GF-D8 (cell line): ENCODE measurements at regions not wholly inside any gene's neighbourhood (a gene's known extent, or its start where the extent isn't known, plus 50 kb on each side); places are given as distances from the start of the nearest gene placed in this dataset.
"Not testable (repeated sequence)": the region's sequence is repeated elsewhere in the genome, so short reads cannot be mapped to it uniquely, and the experiment has no call there.

Experiments used
- DNase-seq: peaks from one replicate; lab custom pipeline; 2025; lab: John Stamatoyannopoulos, UW

DNA sequence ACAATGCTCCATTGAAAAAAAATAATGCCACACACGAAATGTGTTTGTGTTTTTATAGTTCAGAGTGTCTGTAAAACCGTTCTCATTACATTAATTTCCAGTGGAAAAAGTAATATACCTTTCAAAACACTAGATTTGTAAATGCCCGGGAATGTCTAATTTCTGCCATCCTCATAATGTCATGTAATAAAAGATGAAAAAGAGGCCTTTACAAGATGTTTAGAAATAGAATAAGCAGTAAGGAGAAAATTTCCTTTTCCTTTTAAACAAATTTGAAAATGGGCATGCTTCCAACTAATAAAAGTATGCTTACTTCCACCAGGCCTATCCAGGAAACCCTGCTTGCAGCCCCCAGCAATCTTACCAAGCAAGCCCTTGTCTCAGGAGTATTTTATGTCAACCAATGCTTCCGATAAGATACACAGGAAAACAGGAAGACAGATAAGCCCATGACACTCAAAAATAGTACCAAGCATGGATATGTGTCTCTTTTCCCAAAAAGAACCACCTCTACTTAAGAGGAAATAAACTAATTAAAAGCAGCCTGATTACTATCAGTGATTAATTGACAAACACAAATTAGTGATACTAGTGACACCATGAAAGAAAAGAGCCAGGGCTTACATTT lies 894.7 kb upstream of the INTU start:
- DNase-seq: no peak

DNA sequence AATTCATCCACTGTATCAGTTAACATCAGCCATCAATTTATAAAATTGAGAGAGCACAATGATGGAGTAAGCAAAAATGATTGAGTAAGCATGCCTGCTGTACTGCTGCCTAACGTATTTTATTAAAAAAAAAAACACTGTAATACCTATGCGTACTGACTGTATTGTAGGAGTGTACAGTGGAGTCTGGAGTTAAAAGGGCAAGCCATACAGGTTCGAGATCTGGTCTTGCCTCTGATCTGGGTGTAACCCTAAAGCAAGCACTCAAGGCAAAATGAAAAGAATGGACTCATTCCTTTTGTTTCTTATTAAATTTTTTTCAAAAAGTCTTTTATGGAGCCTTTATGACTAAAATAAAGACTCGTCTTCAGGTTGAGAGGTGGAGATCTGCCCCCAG lies 894.2 kb upstream of the INTU start:
- DNase-seq: no peak

DNA sequence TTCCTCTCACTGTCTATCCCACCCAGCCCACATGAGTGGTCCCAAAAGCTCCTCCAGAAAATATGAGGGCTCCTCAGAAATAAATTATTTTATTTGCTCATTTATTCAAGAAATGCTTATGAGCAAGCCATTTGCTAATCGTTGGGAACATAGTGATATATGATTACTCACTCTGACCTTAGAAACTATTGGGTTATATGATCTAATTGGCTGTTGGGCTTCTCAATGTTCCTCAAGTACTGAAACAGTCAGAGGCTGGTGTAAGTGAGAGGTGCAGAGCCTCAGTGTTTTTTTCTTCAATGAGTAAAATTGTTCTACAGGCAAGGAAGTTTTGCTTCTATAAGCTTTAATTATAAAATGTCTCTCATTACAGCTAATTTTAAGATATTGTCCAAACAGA lies 893.8 kb upstream of the INTU start:
- no peak for DNase-seq

DNA sequence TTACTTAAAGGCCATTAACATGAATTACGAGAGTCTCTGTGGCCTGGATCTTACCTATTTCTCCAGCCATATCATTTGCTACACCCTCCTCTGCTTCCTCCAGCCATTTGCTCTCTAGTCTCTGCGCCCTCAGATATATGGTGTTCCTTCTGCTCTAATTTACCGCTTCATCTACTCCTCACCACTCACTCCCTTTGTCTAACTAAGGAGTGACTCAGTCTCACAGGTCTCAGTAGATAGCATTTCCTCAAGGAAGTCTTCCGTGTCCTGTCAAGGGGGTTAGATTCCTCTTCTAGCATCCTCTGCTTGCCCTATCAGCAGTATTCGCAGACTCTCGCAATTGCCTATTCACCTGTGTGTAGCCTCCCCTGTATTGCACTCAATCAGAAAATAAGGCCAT lies 892.1 kb upstream of the INTU start:
- DNase-seq: no peak

DNA sequence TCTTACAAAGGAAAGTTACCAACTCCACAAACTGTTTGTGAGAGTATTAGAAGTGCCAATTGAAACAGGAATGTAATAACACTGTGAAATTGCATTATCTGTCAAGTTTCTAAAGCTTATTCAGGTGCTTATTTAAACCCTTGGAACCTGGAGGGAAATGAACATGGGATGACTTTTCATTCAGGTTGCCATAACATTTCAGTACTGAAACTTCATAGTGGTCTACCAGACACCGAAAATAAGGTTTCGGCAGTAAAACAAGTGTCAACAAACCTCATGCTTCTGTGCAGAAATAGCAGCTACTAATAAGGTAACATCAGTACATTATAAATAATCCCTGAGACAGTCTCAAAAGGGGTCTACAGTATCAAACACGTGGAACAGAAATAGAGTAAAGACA lies 890.7 kb upstream of the INTU start:
- DNase-seq: no peak

DNA sequence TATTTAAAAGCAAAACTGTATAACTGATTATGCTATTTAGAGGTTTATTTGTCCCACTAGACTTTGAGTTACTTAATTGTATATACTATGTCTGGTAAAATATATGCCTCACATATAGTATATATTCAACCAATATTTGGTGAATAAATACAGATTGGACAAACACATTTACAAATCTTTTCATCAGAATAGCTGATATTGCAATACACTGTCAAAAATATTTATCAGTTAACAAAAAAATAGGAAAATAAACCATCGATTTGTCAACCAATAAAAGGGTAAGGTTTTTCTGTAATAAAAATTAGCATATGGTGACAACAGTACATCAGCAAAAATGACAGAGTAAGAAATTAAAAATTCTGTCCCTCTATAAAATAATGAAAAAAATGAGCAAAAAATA lies 889.9 kb upstream of the INTU start:
- no peak for DNase-seq

DNA sequence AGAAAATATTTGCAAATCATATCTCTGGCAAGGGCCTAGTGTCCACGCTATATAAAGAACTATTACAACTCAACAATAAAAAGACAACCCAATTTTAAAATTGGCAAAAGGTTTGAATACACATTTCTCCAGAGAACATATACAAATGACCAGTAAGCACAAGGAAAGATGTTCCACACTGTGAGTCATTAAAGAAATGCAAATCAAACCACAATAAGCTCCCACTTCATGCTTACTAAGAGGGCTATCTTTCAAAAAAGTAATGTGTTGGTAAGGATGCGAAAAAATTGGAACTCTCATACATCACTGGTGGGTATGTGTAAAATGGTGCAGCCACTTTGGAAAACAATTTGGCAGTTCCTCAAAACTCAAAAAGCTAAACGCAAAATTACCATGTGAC lies 884.0 kb upstream of the INTU start:
- DNase-seq: no peak

DNA sequence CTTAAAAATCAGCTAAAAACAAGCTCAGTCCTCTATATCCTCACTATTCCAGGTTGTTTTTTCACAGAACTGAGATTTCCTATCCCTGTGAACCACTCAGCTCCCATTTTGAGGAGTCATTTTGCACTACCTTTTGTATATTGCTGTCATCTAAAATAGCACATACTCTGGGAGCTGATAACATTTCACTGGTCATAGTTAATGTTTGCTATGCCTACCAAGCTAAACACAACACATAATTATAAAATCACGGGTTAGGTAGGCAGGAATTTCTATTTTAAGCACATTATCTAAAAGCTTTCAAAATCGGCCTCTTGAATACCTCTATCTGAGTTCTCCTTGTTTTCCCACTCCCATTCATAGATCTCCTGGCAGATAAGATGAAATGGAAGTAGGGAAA lies 882.0 kb upstream of the INTU start:
- no peak for DNase-seq

DNA sequence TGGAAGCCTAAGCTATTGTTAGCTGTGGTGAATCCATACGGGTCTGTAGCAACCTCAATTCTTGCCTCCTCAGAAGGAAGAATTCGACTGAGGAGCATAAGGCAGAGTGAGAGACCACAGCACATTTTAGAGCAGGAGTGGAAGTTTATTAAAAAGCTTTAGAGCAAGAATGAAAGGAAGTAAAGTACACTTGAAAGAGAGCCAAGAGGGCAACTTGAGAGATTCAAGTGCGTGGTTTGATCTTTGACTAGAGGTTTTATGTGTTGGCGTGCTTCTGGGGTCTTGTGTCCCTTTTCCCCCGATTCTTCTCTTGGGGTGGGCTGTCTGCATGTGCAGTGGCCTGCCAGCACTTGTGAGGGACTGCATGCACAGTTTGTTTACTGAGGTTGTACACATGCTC lies 880.6 kb upstream of the INTU start:
- DNase-seq: no peak

DNA sequence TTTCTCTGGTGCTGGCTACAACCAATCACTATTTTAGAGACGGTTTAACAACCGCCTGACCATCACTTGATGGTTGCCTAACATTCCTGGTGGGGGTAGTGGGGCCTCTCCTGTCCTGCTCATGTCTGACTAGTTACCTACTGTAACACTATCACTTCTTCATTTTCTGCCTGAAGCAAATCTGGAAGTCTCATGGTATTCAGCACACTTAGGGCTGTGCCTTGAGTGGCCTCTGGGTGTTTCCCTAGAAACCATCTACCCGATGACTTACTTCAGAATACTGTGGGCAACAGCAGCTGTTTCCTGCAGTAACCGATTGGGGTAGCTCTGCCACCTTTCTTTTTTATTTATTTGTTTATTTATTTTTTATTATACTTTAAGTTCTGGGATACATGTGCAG lies 880.1 kb upstream of the INTU start:
- DNase-seq: no peak

DNA sequence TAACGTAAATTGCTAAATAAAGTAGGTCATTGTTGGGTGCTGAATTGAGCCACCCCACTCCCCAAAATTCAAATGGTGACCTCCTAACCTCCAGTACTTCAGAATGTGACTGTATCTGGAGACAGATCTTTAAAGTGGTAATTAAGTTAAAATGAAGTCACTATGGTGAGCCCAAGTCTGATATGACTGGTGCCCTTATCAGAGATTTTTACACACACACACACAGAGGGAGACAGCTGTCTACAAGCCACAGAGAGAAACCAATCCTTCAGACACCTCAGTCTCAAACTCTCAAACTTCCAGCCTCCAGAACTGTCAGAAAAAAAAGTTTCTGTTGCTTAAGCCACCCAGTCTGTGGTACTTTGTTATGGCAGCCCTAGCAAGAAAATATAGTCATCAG lies 879.2 kb upstream of the INTU start:
- DNase-seq: no peak

DNA sequence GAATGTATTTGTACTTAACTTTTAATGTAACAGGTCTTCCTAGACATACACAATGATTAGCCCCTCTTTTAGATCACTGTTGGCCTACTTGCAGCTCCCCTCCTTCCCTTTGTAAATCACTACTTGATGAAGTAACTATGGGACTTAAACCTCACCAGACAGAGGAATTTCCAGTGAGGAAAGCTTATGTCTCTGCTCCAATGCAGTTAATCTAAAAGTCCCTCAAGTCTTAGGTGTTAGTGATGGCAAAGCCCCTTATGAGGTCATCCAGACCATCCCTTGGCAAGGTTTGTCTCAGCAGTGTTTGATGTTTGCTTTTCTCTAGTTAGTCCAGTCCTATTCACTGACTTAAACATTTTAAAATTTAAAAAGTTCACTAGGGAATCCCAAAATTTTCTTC lies 877.3 kb upstream of the INTU start:
- DNase-seq: no peak

DNA sequence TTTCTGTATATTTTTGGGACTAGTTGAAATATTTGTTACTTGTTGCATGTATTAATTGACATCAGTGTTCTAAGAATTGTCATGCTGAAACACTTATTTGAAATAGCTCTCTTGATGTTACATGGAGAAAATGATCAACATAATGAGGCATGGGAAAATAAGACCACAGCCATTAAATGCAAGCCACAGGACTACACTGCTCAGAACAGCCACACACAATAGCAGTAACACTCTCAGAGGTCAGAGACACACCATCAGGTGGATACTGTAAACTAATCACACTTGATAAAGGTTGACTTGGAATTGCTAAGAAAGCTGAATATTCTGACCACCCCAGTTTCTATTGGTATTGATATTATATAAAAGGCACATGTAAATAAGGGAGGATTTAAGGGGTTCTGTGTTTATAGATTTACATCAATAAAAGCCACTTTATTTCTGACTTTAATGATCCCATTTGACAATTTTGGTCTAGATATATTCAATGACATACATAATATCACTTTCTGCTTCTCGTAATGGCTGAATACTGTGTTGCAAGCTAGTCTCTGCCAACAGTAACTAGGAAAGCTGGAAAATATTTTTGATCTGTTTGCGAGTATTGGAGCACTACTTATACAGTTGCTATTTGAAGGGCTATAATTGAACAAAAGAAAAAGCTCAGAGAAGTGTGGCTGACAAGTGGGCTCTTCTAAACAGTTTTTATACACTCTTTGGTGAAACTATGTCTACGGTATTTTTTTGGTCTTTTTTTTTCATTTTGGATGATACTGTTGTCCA lies 876.5 kb upstream of the INTU start:
- no peak for DNase-seq

DNA sequence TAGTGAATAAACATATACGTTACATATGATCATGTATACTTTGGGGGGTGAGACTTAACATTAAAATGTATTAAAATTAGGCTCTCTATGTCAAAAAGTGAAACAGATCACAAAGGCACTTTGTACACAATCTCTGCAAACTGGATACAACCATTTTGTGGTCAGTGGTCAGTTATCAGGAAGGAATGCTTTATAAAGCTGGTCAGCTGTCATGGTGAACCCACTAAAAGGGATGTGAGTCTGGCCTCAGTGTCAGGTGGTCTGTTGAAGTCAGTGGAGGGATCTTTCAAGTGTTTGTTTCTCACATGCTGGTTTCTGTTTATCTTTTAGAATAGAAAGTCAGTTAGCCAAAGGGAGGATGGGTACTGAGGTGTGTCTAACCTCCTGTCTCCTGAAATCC lies 875.5 kb upstream of the INTU start:
- DNase-seq: no peak

DNA sequence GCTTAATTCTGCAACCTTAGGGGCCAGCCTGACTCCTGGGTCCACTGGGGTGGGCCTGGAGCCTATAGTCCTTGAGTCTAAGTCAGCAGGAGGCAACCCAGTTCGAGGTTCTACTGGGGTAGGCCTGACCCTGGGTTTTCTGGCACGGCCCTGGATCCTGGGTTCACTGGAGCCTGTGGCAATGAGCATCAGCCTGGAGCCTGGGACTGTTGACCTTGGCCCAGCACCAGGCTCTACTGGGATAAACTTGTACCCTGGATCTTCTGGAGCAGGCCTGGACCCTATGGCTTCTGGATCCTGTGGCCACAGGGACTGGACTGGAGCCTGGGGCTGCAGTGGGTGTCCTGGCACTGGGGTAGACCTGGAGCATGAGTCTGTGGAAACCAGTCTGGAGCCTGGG lies 874.3 kb upstream of the INTU start:
- no peak for DNase-seq

DNA sequence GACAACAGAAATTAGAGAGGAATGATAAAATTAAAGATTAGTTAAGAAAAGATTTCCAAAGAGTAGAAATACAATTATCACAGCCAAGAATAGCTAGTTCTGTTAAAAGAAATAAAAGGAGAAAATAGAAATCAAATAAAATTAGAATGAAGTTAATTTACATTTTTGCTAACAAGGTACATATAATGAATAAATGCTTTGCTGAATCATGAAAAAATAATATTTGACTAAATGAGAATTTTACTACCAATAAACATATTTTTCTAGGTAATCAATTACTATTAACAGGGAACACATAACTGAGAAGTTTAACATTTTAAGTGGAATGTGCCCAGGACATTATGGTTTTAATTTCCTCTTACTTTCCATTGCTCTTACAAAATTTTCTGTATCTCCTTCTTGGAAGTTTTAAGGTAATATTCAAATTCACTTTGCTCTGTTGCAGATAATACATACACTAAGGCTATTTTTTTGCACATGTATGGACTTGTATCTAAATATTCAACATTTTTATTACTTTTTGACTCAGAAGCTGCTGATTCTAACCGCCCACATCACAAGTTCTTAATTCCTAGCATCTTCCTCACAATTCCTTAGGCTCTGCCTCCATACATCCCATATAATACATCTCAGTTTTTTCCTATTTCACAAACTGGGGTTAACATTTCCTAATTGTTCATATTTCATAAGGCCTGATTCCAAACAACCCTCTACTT lies 870.7 kb upstream of the INTU start:
- no peak for DNase-seq

DNA sequence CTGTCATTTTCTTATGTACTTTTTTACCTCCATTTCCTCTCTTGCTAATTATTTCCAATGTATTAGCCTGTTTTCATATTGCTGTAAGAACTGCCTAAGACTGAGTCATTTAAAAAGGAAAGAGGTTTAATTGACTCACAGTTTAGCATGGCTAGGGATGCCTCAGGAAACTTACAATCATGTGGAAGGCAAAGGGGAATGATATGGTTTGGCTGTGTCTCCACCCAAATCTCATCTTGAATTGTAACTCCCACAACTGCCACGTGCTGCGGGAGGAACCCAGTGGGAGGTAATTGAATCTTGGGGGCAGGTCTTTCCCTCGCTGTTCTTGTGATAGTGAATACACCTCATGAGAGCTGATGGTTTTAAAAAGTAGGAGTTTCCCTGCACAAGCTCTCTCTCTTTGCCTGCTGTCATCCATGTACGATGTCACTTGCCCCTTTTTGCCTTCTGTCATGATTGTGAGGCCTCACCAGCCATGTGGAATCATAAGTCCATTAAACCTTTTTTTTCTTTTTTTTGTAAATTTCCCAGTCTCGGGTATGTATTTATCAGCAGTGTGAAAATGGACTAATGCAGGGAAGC lies 870.0 kb upstream of the INTU start:
- no peak for DNase-seq

DNA sequence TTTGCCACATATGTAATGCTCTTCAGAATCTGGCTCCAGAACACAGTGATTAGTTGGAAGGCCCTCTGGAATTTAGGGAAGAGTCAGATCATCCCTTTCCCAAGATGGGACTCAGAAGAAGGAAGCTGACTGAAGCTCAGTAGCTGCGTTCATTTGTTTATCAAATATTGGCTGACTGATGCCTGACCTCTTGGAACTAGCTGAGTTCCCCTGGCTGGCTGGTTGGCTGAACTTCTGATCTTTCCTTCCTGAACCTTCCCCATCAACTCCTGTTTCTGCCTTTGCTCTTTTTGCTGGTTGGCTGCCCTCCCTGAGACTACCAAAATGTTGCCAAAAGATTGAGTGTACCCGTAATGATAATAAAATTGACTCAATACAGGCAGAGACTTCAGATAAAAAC lies 866.5 kb upstream of the INTU start:
- DNase-seq: no peak

DNA sequence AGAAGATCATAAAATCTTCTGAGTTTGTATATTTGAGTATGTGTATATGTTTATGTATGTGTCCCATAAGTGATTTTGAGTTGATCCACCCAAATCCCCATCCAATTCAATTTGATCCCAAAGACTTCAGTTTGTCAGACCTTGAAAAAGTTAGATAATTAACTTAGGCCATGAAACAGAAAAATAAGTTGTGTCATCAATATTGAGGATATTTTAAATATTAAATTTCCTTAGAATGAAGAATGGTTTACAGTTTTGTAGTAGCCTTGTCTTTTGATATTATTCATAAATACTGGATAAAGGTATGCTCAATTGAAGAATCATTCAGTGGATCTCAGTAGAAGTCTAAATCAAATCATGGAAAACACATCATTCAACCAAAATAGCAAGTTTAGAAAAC lies 864.4 kb upstream of the INTU start:
- DNase-seq: no peak

DNA sequence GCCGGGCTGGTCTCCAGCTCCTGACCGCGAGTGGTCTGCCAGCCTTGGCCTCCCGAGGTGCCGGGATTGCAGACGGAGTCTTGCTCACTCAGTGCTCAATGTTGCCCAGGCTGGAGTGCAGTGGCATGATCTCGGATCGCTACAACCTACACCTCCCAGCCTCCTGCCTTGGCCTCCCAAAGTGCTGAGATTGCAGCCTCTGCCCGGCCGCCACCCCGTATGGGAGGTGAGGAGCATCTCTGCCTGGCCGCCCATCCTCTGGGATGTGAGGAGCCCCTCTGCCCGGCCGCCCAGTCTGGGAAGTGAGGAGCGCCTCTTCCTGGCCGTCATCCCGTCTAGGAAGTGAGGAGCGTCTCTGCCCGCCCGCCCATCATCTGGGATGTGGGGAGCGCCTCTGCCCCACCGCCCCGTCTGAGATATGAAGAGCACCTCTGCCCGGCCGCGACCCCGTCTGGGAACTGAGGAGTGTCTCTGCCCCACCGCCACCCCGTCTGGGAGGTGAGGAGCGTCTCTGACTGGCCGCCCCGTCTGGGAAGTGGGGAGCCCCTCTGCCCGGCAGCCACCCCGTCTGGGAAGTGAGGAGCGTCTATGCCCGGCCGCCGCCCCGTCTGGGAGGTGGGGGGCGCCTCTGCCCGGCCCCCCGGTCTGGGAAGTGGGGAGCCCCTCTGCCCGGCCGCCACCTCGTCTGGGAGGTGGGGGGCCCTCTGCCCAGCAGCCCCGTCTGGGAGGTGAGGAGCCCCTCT lies 861.8 kb upstream of the INTU start:
- DNase-seq: not testable (repeated sequence)

DNA sequence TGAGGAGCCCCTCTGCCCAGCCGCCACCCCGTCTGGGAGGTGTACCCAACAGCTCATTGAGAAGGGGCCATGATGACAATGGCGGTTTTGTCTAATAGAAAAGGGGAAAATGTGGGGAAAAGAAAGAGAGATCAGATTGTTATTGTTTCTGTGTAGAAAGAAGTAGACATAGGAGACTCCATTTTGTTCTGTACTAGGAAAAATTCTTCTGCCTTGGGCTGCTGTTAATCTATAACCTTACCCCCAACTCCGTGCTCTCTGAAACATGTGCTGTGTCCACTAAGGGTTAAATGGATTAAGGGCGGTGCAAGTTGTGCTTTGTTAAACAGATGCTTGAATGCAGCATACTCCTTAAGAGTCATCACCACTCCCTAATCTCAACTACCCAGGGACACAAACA lies 861.1 kb upstream of the INTU start:
- not testable (repeated sequence) for DNase-seq

DNA sequence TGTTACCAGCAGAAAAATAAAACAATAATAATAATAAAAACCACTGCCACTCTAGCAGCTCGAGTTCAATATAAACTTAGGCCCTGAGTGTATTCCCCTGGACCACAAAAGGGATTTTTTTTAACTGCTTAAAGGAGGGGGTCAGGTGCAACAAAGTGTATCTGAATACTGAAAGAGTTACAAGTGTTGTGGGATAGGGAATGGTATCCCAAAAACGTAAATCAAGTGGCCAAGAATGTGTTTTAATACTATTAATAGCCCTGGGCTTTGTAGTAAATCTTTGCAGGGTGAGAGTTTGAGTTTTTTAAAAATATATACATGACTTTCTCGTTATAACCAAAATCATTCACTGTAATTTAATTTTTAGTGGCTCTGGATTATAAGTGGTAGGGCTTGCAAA lies 860.1 kb upstream of the INTU start:
- no peak for DNase-seq
